ENCODE measurements at regions not wholly inside any gene's neighbourhood (a gene's known extent, or its start where the extent isn't known, plus 50 kb on each side); places are given as distances from the start of the nearest gene placed in this dataset.
"Not testable (repeated sequence)": the region's sequence is repeated elsewhere in the genome, so short reads cannot be mapped to it uniquely, and the experiment has no call there.

DNA sequence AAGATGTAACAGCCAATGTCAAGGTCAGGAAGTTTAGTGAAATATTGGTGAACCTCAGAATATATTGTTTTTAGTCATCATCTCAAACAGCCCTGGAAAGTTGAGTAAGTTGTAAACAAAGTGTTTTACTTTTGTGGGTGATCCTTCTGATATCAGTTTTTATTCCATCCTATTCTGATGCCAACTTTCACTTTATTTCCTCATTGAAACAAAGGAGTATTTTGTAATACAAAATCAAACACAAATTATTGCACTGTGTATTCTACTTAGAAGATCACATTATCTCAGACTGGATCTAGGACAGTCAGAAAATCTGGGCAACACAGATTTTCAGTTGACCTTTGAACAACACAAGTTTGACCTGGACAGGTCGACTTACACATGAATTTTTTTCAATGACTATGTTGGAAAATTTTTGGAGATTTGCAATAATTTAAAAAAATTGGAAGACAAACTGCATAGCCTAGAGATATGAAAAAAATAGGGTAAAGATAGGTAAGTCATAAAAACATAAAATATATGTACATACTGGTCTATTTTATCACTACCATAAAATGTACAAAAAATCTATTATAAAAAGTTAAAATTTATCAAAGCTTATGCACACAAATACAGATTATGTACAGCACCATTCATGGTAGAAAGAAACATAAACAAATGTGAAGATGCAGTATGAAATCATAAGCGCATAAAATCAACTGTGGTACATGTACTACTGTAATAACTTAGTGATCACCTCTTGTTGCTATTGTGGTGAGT, 709.1 kb upstream of the FAM241A start:
- no peaks in the 10 kb centered on the region for H3K36me3 Mint-ChIP-seq (ENCODE audit: low read depth, unreplicated experiment)
- H3K27ac Mint-ChIP-seq (ENCODE audit: unreplicated experiment) = no peak overlapping the region
- no peak overlapping the region for H3K4me3 Mint-ChIP-seq (ENCODE audit: unreplicated experiment)
- H3K27me3 Mint-ChIP-seq (ENCODE audit: unreplicated experiment) = no peaks in the 10 kb centered on the region
- DNase-seq (ENCODE audit: low spot score) = no peak
- H3K9me3 Mint-ChIP-seq (ENCODE audit: unreplicated experiment) = no peaks in the 10 kb centered on the region
- TF ChIP-seq, protein P1, sequence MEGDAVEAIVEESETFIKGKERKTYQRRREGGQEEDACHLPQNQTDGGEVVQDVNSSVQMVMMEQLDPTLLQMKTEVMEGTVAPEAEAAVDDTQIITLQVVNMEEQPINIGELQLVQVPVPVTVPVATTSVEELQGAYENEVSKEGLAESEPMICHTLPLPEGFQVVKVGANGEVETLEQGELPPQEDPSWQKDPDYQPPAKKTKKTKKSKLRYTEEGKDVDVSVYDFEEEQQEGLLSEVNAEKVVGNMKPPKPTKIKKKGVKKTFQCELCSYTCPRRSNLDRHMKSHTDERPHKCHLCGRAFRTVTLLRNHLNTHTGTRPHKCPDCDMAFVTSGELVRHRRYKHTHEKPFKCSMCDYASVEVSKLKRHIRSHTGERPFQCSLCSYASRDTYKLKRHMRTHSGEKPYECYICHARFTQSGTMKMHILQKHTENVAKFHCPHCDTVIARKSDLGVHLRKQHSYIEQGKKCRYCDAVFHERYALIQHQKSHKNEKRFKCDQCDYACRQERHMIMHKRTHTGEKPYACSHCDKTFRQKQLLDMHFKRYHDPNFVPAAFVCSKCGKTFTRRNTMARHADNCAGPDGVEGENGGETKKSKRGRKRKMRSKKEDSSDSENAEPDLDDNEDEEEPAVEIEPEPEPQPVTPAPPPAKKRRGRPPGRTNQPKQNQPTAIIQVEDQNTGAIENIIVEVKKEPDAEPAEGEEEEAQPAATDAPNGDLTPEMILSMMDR (IDR thresholded peaks at IDR 0.05; ENCODE audit: unreplicated experiment) = no peak
- no peaks in the 10 kb centered on the region for H3K4me1 Mint-ChIP-seq (ENCODE audit: unreplicated experiment)

GRCh38 chr4:111441687-111442086, 703.6 kb upstream of the FAM241A start:
- no peaks in the 10 kb centered on the region for H3K36me3 Mint-ChIP-seq (ENCODE audit: low read depth, unreplicated experiment)
- TF ChIP-seq, protein P1 (IDR thresholded peaks at IDR 0.05; ENCODE audit: unreplicated experiment) = no peak
- H3K9me3 Mint-ChIP-seq (ENCODE audit: unreplicated experiment) = no peaks in the 10 kb centered on the region
- no peaks in the 10 kb centered on the region for H3K27me3 Mint-ChIP-seq (ENCODE audit: unreplicated experiment)
- H3K4me1 Mint-ChIP-seq (ENCODE audit: unreplicated experiment) = no peaks in the 10 kb centered on the region
- H3K27ac Mint-ChIP-seq (ENCODE audit: unreplicated experiment) = no peak overlapping the region
- no peak for DNase-seq (ENCODE audit: low spot score)
- no peak overlapping the region for H3K4me3 Mint-ChIP-seq (ENCODE audit: unreplicated experiment)

GRCh38 chr4:111444836-111445235, 700.4 kb upstream of the FAM241A start:
- not testable (repeated sequence) for H3K27me3 Mint-ChIP-seq (ENCODE audit: unreplicated experiment)

DNA sequence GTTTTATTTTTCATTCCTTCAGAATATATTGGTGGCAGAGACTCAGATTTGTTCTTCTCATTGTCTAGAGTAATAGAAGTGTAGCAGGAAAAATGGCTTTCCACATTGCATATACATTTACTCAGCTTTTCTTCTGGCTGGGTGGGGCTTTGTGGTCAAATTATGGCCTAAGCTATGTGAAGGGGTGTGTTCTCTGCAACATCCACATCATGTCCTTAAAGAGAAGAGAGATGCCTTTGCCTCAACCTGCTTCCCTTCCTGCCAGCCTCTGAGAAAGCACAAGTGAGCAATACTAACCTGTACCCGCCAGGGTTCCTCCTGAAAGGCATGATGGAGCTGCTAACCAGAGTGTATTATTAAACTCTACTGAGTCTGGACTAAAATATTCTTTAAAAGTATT, 695.6 kb upstream of the FAM241A start:
- Mint-ChIP-seq H3K4me3 (ENCODE audit: unreplicated experiment) (no peak overlapping the region), H3K36me3 (ENCODE audit: low read depth, unreplicated experiment) (no peaks in the 10 kb centered on the region), H3K9me3 (ENCODE audit: unreplicated experiment) (no peaks in the 10 kb centered on the region), H3K27me3 (ENCODE audit: unreplicated experiment) (no peaks in the 10 kb centered on the region), H3K27ac (ENCODE audit: unreplicated experiment) (no peak overlapping the region), H3K4me1 (ENCODE audit: unreplicated experiment) (no peaks in the 10 kb centered on the region)
- no peak for DNase-seq (ENCODE audit: low spot score)
- TF ChIP-seq, protein P1 (IDR thresholded peaks at IDR 0.05; ENCODE audit: unreplicated experiment) = no peak

More at GRCh38 chr4:111444836-111445235, 700.4 kb upstream of the FAM241A start:
- H3K36me3 Mint-ChIP-seq (ENCODE audit: low read depth, unreplicated experiment); DNase-seq (ENCODE audit: low spot score); H3K9me3 Mint-ChIP-seq (ENCODE audit: unreplicated experiment); H3K27ac Mint-ChIP-seq (ENCODE audit: unreplicated experiment); H3K4me1 Mint-ChIP-seq (ENCODE audit: unreplicated experiment); H3K4me3 Mint-ChIP-seq (ENCODE audit: unreplicated experiment): not testable (repeated sequence)

GRCh38 chr4:111450867-111451266, 694.4 kb upstream of the FAM241A start:
- no peak for DNase-seq (ENCODE audit: low spot score)
- no peaks in the 10 kb centered on the region for H3K27me3 Mint-ChIP-seq (ENCODE audit: unreplicated experiment)
- no peaks in the 10 kb centered on the region for H3K4me1 Mint-ChIP-seq (ENCODE audit: unreplicated experiment)
- TF ChIP-seq, protein P1 (IDR thresholded peaks at IDR 0.05; ENCODE audit: unreplicated experiment) = no peak
- no peaks in the 10 kb centered on the region for H3K36me3 Mint-ChIP-seq (ENCODE audit: low read depth, unreplicated experiment)
- H3K9me3 Mint-ChIP-seq (ENCODE audit: unreplicated experiment) = no peaks in the 10 kb centered on the region
- no peak overlapping the region for H3K27ac Mint-ChIP-seq (ENCODE audit: unreplicated experiment)
- H3K4me3 Mint-ChIP-seq (ENCODE audit: unreplicated experiment) = no peak overlapping the region
